ENCODE measurements at regions not wholly inside any gene's neighbourhood (a gene's known extent, or its start where the extent isn't known, plus 50 kb on each side); places are given as distances from the start of the nearest gene placed in this dataset.

DNA sequence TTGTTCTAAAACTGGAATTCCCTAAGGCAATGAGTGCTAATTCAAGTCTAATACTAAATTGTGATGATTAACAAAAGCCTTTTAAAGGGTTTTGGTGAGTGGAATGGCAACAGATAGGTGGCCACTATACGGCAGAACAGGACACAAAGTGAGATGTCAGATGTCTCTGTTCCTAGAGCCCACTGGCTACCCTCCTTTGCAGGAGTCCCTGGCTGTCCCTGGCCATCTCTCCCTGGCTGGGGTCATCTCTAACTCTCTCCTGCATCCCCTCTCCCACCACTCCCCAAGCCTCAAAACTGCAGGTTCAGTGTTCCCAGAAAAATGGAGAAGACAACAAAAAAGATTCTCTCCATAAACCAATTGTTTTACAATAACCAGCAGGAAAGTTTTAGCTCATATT, 79.2 kb downstream of the MDH1 start:
- no peaks in the 10 kb centered on the region for H3K4me1 ChIP-seq
- TF ChIP-seq POLR2A (IDR thresholded peaks at IDR 0.05) (no peak), CTCF (IDR thresholded peaks at IDR 0.05) (no peak), POLR2AphosphoS5 (IDR thresholded peaks at IDR 0.05) (no peak), EP300 (IDR thresholded peaks at IDR 0.05; ENCODE audit: low read depth) (no peak)
- H3K9me3 ChIP-seq, result no peaks in the 10 kb centered on the region
- intact Hi-C loops (cut with DNase I; ENCODE audit: low total_unique reads), result no loop called here
- no peak overlapping the region for H3K27ac ChIP-seq
- no peak for DNase-seq
- no peaks in the 10 kb centered on the region for H3K27me3 ChIP-seq
- in situ Hi-C loops (cut with MboI; ENCODE audit: low pct_ligation_motif_present in 1 of 4, low pct_unique_long_range_greater_than_20kb in 1 of 4, low sequenced_read_pairs in 3 of 4), result no loop called here
- no peaks in the 10 kb centered on the region for H3K36me3 ChIP-seq
- 83 to 95% methylated on average over 1 of the region's 1 CpG for WGBS, 2 donors (ENCODE audit: low coverage in 1 of 2)
- H3K4me3 ChIP-seq, result no peak overlapping the region

- 49 to 63% methylated on average over 4 of the region's 4 CpGs for WGBS, 2 donors (ENCODE audit: low coverage in 1 of 2)
- Histone ChIP-seq H3K27ac (no peak overlapping the region), H3K27me3 (peaks cover 4% of the 10 kb centered on the region), H3K4me3 (no peak overlapping the region), H3K4me1 (no peaks in the 10 kb centered on the region), H3K36me3 (no peaks in the 10 kb centered on the region), H3K9me3 (no peaks in the 10 kb centered on the region)
- in situ Hi-C loops (cut with MboI; ENCODE audit: low pct_ligation_motif_present in 1 of 4, low pct_unique_long_range_greater_than_20kb in 1 of 4, low sequenced_read_pairs in 3 of 4), result no loop called here
- intact Hi-C loops (cut with DNase I; ENCODE audit: low total_unique reads), result no loop called here
- TF ChIP-seq POLR2A (IDR thresholded peaks at IDR 0.05) (no peak), CTCF (IDR thresholded peaks at IDR 0.05) (no peak), POLR2AphosphoS5 (IDR thresholded peaks at IDR 0.05) (no peak), EP300 (IDR thresholded peaks at IDR 0.05; ENCODE audit: low read depth) (no peak)
- DNase-seq, result no peak
Observed at GRCh38 chr2:63668466-63668865, 79.7 kb downstream of the MDH1 start.

DNA sequence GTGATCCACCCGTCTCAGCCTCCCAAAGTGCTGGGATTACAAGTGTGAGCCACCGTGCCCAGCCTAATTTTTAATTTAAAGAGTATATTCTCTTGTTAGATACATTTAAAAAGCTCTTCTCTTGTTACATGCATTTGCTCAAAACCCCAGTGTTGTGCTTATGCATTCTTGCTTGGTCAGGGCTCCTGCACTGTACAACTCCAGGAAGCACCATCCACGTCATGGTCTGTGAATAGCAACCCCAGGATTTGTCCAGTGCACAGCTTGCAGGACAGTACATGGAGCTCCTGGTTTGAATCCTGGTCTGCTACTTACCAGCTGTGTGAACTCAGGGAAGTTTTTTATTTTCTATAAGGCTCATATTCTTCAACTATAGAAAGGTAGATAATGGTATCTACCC, 80.8 kb downstream of the MDH1 start:
- Histone ChIP-seq H3K4me3 (no peak overlapping the region), H3K36me3 (no peaks in the 10 kb centered on the region), H3K27me3 (peaks cover 4% of the 10 kb centered on the region), H3K9me3 (no peaks in the 10 kb centered on the region), H3K4me1 (no peaks in the 10 kb centered on the region), H3K27ac (no peak overlapping the region)
- intact Hi-C loops (cut with DNase I; ENCODE audit: low total_unique reads), result no loop called here
- 82 to 100% methylated on average over 2 to 3 of the region's 3 CpGs for WGBS, 2 donors (ENCODE audit: low coverage in 1 of 2)
- DNase-seq, result no peak
- in situ Hi-C loops (cut with MboI; ENCODE audit: low pct_ligation_motif_present in 1 of 4, low pct_unique_long_range_greater_than_20kb in 1 of 4, low sequenced_read_pairs in 3 of 4), result no loop called here
- TF ChIP-seq POLR2A (IDR thresholded peaks at IDR 0.05) (no peak), CTCF (IDR thresholded peaks at IDR 0.05) (no peak), EP300 (IDR thresholded peaks at IDR 0.05; ENCODE audit: low read depth) (no peak), POLR2AphosphoS5 (IDR thresholded peaks at IDR 0.05) (no peak)

GRCh38 chr2:63673865-63674533, 85.2 kb downstream of the MDH1 start:
- no peaks in the 10 kb centered on the region for H3K9me3 ChIP-seq
- in situ Hi-C loops (cut with MboI; ENCODE audit: low pct_ligation_motif_present in 1 of 4, low pct_unique_long_range_greater_than_20kb in 1 of 4, low sequenced_read_pairs in 3 of 4), result no loop called here
- no peaks in the 10 kb centered on the region for H3K36me3 ChIP-seq
- TF ChIP-seq EP300 (IDR thresholded peaks at IDR 0.05; ENCODE audit: low read depth) (no peak), CTCF (IDR thresholded peaks at IDR 0.05) (no peak), POLR2AphosphoS5 (IDR thresholded peaks at IDR 0.05) (no peak), POLR2A (IDR thresholded peaks at IDR 0.05) (no peak)
- H3K27ac ChIP-seq, result no peak overlapping the region
- no peak overlapping the region for H3K4me3 ChIP-seq
- DNase-seq, result no peak
- H3K27me3 ChIP-seq, result peaks cover 4% of the 10 kb centered on the region
- H3K4me1 ChIP-seq, result no peaks in the 10 kb centered on the region
- 82 to 88% methylated on average over 4 of the region's 4 CpGs for WGBS, 2 donors (ENCODE audit: low coverage in 1 of 2)
- intact Hi-C loops (cut with DNase I; ENCODE audit: low total_unique reads), result no loop called here
